Endothelial cell of umbilical vein (primary cell): ENCODE measurements at regions not wholly inside any gene's neighbourhood (a gene's known extent, or its start where the extent isn't known, plus 50 kb on each side); places are given as distances from the start of the nearest gene placed in this dataset.

ENCODE experiments used
- BruUV-seq: library from RNA; stranded (reverse); fragments of 400-500 nt; replicated peaks from 2 replicates; lab custom pipeline; 2021; lab: Mats Ljungman, UMichigan
- CTCF ChIA-PET: fragments of 300-600, 350-600 bp; sonication (Branson Sonifier 250); formaldehyde crosslinking; loops from one replicate; lab custom pipeline; 2021; ENCODE audit warnings: antibody characterized with exemption, inconsistent platforms; lab: Charles Lee
- POLR2A ChIA-PET: fragments of 300-600, 350-600 bp; sonication (Branson Sonifier 250); formaldehyde crosslinking; loops from one replicate; lab custom pipeline; 2021; ENCODE audit warnings: antibody characterized with exemption, inconsistent platforms; lab: Charles Lee
- DNase-seq: peaks from one replicate; pipeline ENCODE4 v3.0.0-alpha.2; 2011; ENCODE audit warnings: low read depth, low spot score
- FAIRE-seq: peaks from 2 replicates; lab custom pipeline; 2011; peaks lifted over from hg19 to GRCh38; lab: Jason Lieb, UNC
- H2AFZ ChIP-seq: 2 replicates; pipeline ENCODE4 v1.6.0; 2012; ENCODE audit warnings: low read depth, low read length, control low read depth, inconsistent platforms
- H3K27ac ChIP-seq: 2 replicates; pipeline ENCODE4 v1.5.1; 2011; ENCODE audit warnings: low read depth, mild to moderate bottlenecking, control low read depth, low read length, moderate library complexity; ENCODE audit not compliant: insufficient read depth
- H3K27me3 ChIP-seq, 2 experiments: 2 replicates each; pipeline versions ENCODE4 v1.6.0 to v1.6.1; 2011; ENCODE audit warnings: low read length in 2 of 2, mixed read lengths in 1 of 2; ENCODE audit not compliant: control insufficient read depth in 2 of 2, insufficient read depth in 2 of 2
- H3K36me3 ChIP-seq, 2 experiments: 2 replicates in 1 of 2; 3 replicates in 1 of 2; pipeline ENCODE4 v1.5.1; 2011; ENCODE audit warnings: low read length in 2 of 2, mild to moderate bottlenecking in 1 of 2, moderate library complexity in 1 of 2; ENCODE audit not compliant: control insufficient read depth in 2 of 2, insufficient read depth in 2 of 2; ENCODE audit errors: extremely low read depth in 1 of 2
- H3K4me1 ChIP-seq: 3 replicates; pipeline ENCODE4 v1.5.1; 2011; ENCODE audit warnings: mild to moderate bottlenecking, low read length; ENCODE audit not compliant: control insufficient read depth, insufficient read depth; ENCODE audit errors: extremely low read depth
- H3K4me2 ChIP-seq: 2 replicates; pipeline ENCODE4 v1.6.1; 2011; ENCODE audit warnings: low read length, control low read depth, mixed read lengths; ENCODE audit not compliant: insufficient read depth
- H3K4me3 ChIP-seq, 3 experiments: fragments of 200-600 bp in 1 of 3; sonication (generic), shearing (Covaris generic) in 1 of 3; replicated peaks in 1 of 3; 2 replicates each; pipeline ENCODE4 v1.5.1; 2011 to 2016; ENCODE audit warnings: control low read depth in 3 of 3, low read length in 3 of 3, mild to moderate bottlenecking in 2 of 3, inconsistent platforms in 1 of 3, low read depth in 1 of 3, moderate library complexity in 1 of 3; ENCODE audit not compliant: insufficient read depth in 1 of 3
- H3K79me2 ChIP-seq: 2 replicates; pipeline ENCODE4 v1.6.0; 2012; ENCODE audit warnings: low read length, inconsistent platforms; ENCODE audit not compliant: control insufficient read depth, insufficient read depth
- H3K9ac ChIP-seq: replicated peaks from 2 replicates; pipeline ENCODE3; 2011; ENCODE audit warnings: low read length, control low read depth; ENCODE audit not compliant: insufficient read depth; ENCODE audit errors: extremely low read depth
- H3K9me1 ChIP-seq: replicated peaks from 3 replicates; pipeline ENCODE4 v1.6.0; 2011; ENCODE audit warnings: mild to moderate bottlenecking, low read length; ENCODE audit not compliant: control insufficient read depth, insufficient read depth; ENCODE audit errors: extremely low read depth
- H3K9me3 ChIP-seq: replicated peaks from 2 replicates; pipeline ENCODE4 v1.5.1; 2012; ENCODE audit warnings: low read length, inconsistent platforms; ENCODE audit not compliant: control insufficient read depth, insufficient read depth
- H4K20me1 ChIP-seq: replicated peaks from 2 replicates; pipeline ENCODE3; 2011; ENCODE audit warnings: mild to moderate bottlenecking, low read length; ENCODE audit not compliant: control insufficient read depth, insufficient read depth; ENCODE audit errors: extremely low read depth
- FOS ChIP-seq: IDR thresholded peaks from 2 replicates; pipeline ENCODE4 v1.6.1; 2011; ENCODE audit warnings: mild to moderate bottlenecking, low read length, moderate library complexity, borderline replicate concordance; ENCODE audit not compliant: insufficient read depth
- GATA2 ChIP-seq: IDR thresholded peaks from 2 replicates; pipeline ENCODE4 v1.7.0; 2011; ENCODE audit warnings: low read depth, mild to moderate bottlenecking, moderate library complexity, mixed read lengths, low read length; ENCODE audit not compliant: insufficient read length, insufficient read depth
- JUN ChIP-seq: IDR thresholded peaks from 2 replicates; pipeline ENCODE4 v1.6.1; 2011; ENCODE audit warnings: borderline replicate concordance, low read depth; ENCODE audit not compliant: insufficient read length, insufficient read depth
- MYC ChIP-seq: IDR thresholded peaks from one replicate; pipeline ENCODE4 v1.6.1; 2011; ENCODE audit warnings: mild to moderate bottlenecking, low read depth, low read length
- POLR2A ChIP-seq: IDR thresholded peaks from 2 replicates; pipeline ENCODE4 v1.6.1; 2012; ENCODE audit warnings: low read depth, mild to moderate bottlenecking, control low read depth, low read length
- POLR2AphosphoS5 ChIP-seq: IDR thresholded peaks from 2 replicates; pipeline ENCODE4 v1.6.1; 2012; ENCODE audit warnings: low read depth, mild to moderate bottlenecking, control low read depth, low read length, moderate library complexity; ENCODE audit not compliant: insufficient read depth
- dilution Hi-C: fragments of 300-500 bp; cut with MboI; formaldehyde crosslinking; loops from one replicate; pipeline ENCODE4 v1.15.0; 2019; ENCODE audit warnings: low sequenced_read_pairs; ENCODE audit not compliant: extremely low pct_ligation_motif_present
- intact Hi-C: fragments of 100-400 bp; cut with micrococcal nuclease; formaldehyde crosslinking; loops from one replicate; pipeline ENCODE4 v1.10.0; 2022
- TF ChIP-seq, protein P1 (sequence below), 2 donors: IDR thresholded peaks; 1 replicate in 1 of 2; 2 replicates in 1 of 2; pipeline ENCODE4 v1.5.1; 2011; ENCODE audit warnings: low read length in 2 of 2, mild to moderate bottlenecking in 2 of 2, moderate library complexity in 2 of 2, control low read depth in 1 of 2, inconsistent platforms in 1 of 2, low read depth in 1 of 2; ENCODE audit not compliant: insufficient read depth in 1 of 2; ENCODE audit errors: extremely low read depth in 1 of 2
- TF ChIP-seq, protein P2 (sequence below): IDR thresholded peaks from 2 replicates; pipeline ENCODE4 v1.6.1; 2011; ENCODE audit not compliant: insufficient read depth, insufficient read length

DNA sequence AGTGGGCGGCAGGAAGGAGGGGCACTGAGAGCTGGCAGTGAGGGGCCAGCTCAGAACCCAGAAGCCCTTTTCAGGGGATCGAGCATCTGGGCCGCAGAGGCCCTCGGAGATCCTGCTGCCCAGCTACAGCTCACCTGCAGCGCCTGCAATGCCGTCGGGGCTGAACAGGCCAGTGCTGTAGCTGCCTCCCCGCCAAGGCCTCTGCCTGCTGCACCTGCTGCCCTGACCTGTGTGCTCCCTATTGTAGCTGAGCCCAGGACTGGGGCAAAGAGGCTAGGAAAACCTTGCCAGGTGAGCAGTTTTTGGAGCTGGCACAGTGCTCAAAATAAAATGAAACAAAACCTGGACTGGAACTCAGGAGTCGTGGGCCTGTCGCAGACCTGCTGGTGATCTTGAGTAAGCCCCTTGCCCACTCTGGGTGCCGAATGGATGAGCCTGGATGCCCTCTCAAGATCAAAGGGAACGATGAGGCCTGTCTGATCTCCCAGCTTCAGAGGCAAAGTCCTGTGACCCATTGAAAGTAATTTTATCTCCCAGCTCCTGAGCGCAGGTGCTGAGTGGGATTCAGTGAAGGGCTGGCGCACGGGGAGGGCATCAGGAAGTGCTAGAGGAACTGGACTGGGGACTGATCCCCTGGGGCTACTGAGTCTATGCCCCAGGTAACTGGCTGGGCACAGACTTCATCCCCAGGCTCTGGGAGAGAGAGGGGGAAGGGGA is 154.6 kb downstream of the FOXD2 start:
- POLR2A ChIA-PET = no interaction called here

More for the DNA sequence above, 154.6 kb downstream of the FOXD2 start:
- H3K4me3 ChIP-seq = no peak overlapping the region
- BruUV-seq = no TSS peak
- dilution Hi-C loops (no loop called here), intact Hi-C loops (no loop called here)
- H3K79me2 ChIP-seq = no peaks in the 10 kb centered on the region
- no peak for DNase-seq
- no peak for TF ChIP-seq POLR2A
- TF ChIP-seq MYC = no peak
- TF ChIP-seq POLR2AphosphoS5 = no peak
- TF ChIP-seq JUN = no peak
- TF ChIP-seq, protein P1, sequence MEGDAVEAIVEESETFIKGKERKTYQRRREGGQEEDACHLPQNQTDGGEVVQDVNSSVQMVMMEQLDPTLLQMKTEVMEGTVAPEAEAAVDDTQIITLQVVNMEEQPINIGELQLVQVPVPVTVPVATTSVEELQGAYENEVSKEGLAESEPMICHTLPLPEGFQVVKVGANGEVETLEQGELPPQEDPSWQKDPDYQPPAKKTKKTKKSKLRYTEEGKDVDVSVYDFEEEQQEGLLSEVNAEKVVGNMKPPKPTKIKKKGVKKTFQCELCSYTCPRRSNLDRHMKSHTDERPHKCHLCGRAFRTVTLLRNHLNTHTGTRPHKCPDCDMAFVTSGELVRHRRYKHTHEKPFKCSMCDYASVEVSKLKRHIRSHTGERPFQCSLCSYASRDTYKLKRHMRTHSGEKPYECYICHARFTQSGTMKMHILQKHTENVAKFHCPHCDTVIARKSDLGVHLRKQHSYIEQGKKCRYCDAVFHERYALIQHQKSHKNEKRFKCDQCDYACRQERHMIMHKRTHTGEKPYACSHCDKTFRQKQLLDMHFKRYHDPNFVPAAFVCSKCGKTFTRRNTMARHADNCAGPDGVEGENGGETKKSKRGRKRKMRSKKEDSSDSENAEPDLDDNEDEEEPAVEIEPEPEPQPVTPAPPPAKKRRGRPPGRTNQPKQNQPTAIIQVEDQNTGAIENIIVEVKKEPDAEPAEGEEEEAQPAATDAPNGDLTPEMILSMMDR (IDR thresholded peaks at IDR 0.05; ENCODE audit: extremely low read depth in 1 of 2, insufficient read depth in 1 of 2, low read depth in 1 of 2, low read length in 2 of 2) = no peak
- TF ChIP-seq FOS = no peak
- no peak for TF ChIP-seq GATA2
- TF ChIP-seq, protein P2, sequence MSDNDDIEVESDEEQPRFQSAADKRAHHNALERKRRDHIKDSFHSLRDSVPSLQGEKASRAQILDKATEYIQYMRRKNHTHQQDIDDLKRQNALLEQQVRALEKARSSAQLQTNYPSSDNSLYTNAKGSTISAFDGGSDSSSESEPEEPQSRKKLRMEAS = no peak
- peaks cover 17 to 27% of the 10 kb centered on the region in 2 experiments for H3K27me3 ChIP-seq
- no peak for FAIRE-seq
- H3K9me1 ChIP-seq = no peaks in the 10 kb centered on the region
- no peak overlapping the region for H3K4me2 ChIP-seq
- H4K20me1 ChIP-seq = no peaks in the 10 kb centered on the region
- no peaks in the 10 kb centered on the region for H3K4me1 ChIP-seq
- H3K9ac ChIP-seq = no peak overlapping the region
- no peak overlapping the region for H3K27ac ChIP-seq
- no peaks in the 10 kb centered on the region for H3K9me3 ChIP-seq
- CTCF ChIA-PET = interaction anchor here (1.2 to 2.0 kb wide), 4 partner anchors 11 to 134 kb away, joined by 3 to 6 read pairs (median 3); no protein-coding TSS in a partner anchor
- H3K36me3 ChIP-seq = no peaks in the 10 kb centered on the region
- no peak overlapping the region for H2AFZ ChIP-seq
